HepG2 (cell line): ENCODE measurements at regions not wholly inside any gene's neighbourhood (a gene's known extent, or its start where the extent isn't known, plus 50 kb on each side); places are given as distances from the start of the nearest gene placed in this dataset.

Experiments
- ATF1 ChIP-seq: IDR thresholded peaks from 2 replicates; pipeline ENCODE4 v1.6.1; 2016; ENCODE audit warnings: mild to moderate bottlenecking, control low read depth
- ATF5 ChIP-seq: sonication (generic); formaldehyde crosslinking; IDR thresholded peaks from 2 replicates; pipeline ENCODE4 v1.4.0; 2020; ENCODE audit warnings: mild to moderate bottlenecking, low read depth, missing genetic modification reagents
- ATF6 ChIP-seq: sonication (generic); formaldehyde crosslinking; conservative IDR thresholded peaks from 2 replicates; pipeline ENCODE4 v1.4.0; 2020; ENCODE audit warnings: missing genetic modification reagents
- CEBPB ChIP-seq: IDR thresholded peaks from 2 replicates; pipeline ENCODE4 v1.6.1; 2011; ENCODE audit warnings: low read depth, low read length, improper control_type of control experiment, borderline replicate concordance
- JUND ChIP-seq: sonication (generic); formaldehyde crosslinking; IDR thresholded peaks from 2 replicates; pipeline ENCODE4 v1.8.0; 2022; ENCODE audit warnings: mild to moderate bottlenecking, missing genetic modification reagents
- KDM4B ChIP-seq: sonication (generic); formaldehyde crosslinking; IDR thresholded peaks from 2 replicates; pipeline ENCODE4 v1.4.0; 2020; ENCODE audit warnings: missing genetic modification reagents
- MBNL3 ChIP-seq: fragments of 250-450 bp; sonication (Bioruptor Pico); conservative IDR thresholded peaks from 2 replicates; pipeline ENCODE4 v1.8.0; 2022; ENCODE audit warnings: mild to moderate bottlenecking, inconsistent platforms
- NFKBIZ ChIP-seq: IDR thresholded peaks from 2 replicates; pipeline ENCODE4 v1.6.1; 2018; ENCODE audit warnings: missing genetic modification reagents, missing compliant biosample characterization
- NR2F2 ChIP-seq: IDR thresholded peaks from 2 replicates; pipeline ENCODE4 v1.6.1; 2012; ENCODE audit warnings: low read depth, inconsistent platforms, borderline replicate concordance
- PATZ1 ChIP-seq: sonication (generic); formaldehyde crosslinking; IDR thresholded peaks from 2 replicates; pipeline ENCODE4 v1.4.0; 2020; ENCODE audit warnings: missing genetic modification reagents
- PHB2 ChIP-seq: fragments of 450-650 bp; IDR thresholded peaks from 2 replicates; pipeline ENCODE4 v1.6.1; 2018; ENCODE audit not compliant: partially characterized antibody
- RBAK ChIP-seq: sonication (generic); formaldehyde crosslinking; IDR thresholded peaks from 2 replicates; pipeline ENCODE4 v1.5.1; 2020; ENCODE audit warnings: mild to moderate bottlenecking, missing genetic modification reagents
- ZBTB21 ChIP-seq: sonication (generic); formaldehyde crosslinking; IDR thresholded peaks from 2 replicates; pipeline ENCODE4 v1.4.0; 2020; ENCODE audit warnings: missing genetic modification reagents
- ZNF18 ChIP-seq: sonication (generic); formaldehyde crosslinking; IDR thresholded peaks from 2 replicates; pipeline ENCODE4 v1.8.0; 2022; ENCODE audit warnings: mild to moderate bottlenecking, missing genetic modification reagents; ENCODE audit not compliant: insufficient replicate concordance
- ZNF263 ChIP-seq: sonication (generic); formaldehyde crosslinking; IDR thresholded peaks from 2 replicates; pipeline ENCODE4 v1.4.0; 2020; ENCODE audit warnings: missing genetic modification reagents
- ZNF770 ChIP-seq: sonication (generic); formaldehyde crosslinking; IDR thresholded peaks from 2 replicates; pipeline ENCODE4 v1.5.0; 2020; ENCODE audit warnings: mild to moderate bottlenecking, missing genetic modification reagents
- ZSCAN5A ChIP-seq: sonication (generic); formaldehyde crosslinking; IDR thresholded peaks from 2 replicates; pipeline ENCODE4 v1.8.0; 2022; ENCODE audit warnings: mild to moderate bottlenecking, missing genetic modification reagents, borderline replicate concordance

GRCh38 chr6:137728386-137729349, 138.4 kb upstream of the TNFAIP3 start (continued):
- no peak for TF ChIP-seq KDM4B
- no peak for TF ChIP-seq ATF1 (CRISPR knock-in tag)
- peak; percentile 32; the same call in 1 of the 2 replicates for TF ChIP-seq JUND (CRISPR knock-in tag)
- TF ChIP-seq ZSCAN5A (CRISPR knock-in tag), result no peak
- TF ChIP-seq NR2F2, result no peak
- TF ChIP-seq RBAK (CRISPR knock-in tag), result peak; percentile 55; the same call in 1 of the 2 replicates
- TF ChIP-seq ZBTB21 (CRISPR knock-in tag), result peak; percentile 19; the same call in 1 of the 2 replicates
- peak; percentile 33; the same call in 1 of the 2 replicates for TF ChIP-seq ZNF263 (CRISPR knock-in tag)
- TF ChIP-seq MBNL3 (CRISPR knock-in tag), result no peak
- peak; percentile 83 for TF ChIP-seq CEBPB
- no peak for TF ChIP-seq ZNF18 (CRISPR knock-in tag)
- TF ChIP-seq PATZ1 (CRISPR knock-in tag), result peak; percentile 32; the same call in 1 of the 2 replicates
- TF ChIP-seq ZNF770 (CRISPR knock-in tag), result no peak
- TF ChIP-seq PHB2, result no peak
- no peak for TF ChIP-seq ATF5 (CRISPR knock-in tag)
- no peak; the same call in 1 of the 2 replicates for TF ChIP-seq NFKBIZ (CRISPR knock-in tag)
- TF ChIP-seq ATF6 (CRISPR knock-in tag), result no peak
